NCI-H1930 (cell line): ENCODE measurements at regions not wholly inside any gene's neighbourhood (a gene's known extent, or its start where the extent isn't known, plus 50 kb on each side); places are given as distances from the start of the nearest gene placed in this dataset.
A peak's percentile ranks its signal among the peaks of the same experiment; 100 is the strongest.

Experiments used
- DNase-seq, 2 experiments: peaks; one replicate each; lab custom pipeline; 2025; lab: John Stamatoyannopoulos, UW

DNA sequence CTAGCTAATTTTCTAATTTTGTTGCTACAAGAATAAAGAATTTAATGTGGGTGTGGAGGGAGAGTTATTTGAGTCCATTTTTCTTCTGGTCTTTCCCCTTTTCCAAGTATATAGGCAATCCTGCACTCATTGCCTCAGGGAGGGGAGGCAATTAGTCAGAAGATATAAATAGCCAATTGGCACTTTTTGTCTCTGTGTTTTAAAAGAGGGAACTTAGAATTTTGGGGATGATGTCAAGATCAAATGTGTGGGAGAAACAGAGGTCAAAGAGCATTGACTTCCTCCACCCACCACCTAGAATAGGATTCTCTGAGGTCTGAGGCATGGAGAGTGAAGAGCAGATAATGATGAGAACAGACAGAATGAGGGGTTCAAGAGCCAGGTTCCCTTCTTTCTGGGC is 120.3 kb upstream of the ZC3H12C start:
- DNase-seq: no peak

DNA sequence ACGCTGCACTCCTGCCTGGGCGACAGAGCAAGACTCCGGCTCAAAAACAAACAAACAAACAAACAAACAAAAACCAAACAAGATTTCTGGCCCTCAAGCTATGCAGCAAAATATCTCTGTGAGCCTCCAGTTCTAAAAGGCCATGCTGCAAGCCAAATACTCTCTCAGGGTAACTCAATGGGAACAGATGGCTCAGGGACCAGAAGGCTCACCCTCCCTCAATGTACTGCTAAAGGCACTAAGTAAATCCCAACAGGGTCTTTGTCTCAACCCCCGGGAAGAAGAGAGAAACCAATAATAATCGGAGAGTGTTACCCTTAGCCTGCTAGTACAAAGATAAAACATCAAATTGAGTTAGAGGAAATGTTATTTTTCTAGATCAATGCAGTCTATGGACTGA is 119.7 kb upstream of the ZC3H12C start:
- DNase-seq: no peak

DNA sequence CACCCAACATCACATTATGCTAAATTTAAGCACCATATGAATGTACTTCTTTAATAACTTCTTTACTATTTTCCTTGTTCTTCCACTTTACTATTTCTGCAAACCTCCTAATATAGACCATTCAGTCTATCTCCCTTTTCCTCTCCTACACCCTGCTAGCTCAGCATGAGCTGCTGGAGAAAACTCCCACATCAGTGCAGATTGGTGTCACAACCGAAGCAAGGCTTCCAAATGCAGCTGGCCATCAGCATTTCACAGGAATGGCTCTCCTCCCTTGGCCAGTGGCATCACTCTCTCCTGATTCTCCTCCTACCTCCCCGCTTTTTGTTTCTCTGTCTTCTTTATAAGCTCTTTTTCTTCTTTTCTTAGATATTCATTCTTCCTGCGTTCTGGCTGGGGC is 118.7 kb upstream of the ZC3H12C start:
- DNase-seq: no peak

DNA sequence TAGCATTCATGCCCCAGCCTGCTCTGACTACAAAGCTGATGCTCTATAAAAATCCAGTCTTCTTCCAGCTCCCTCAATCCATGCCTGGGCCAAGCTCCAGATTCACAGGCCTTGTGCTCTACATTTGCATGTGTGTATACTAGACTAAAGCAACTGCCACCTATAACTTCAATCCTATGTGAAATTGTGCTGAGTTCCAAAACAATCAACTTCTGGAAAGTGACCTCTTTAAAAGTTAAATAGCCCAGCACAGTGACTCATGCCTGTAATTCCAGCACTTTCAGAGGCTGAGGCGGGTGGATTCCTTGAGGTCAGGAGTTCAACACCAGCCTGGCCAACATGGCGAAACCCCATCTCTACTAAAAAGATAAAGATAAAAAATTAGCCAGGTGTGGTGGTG is 114.3 kb upstream of the ZC3H12C start:
- DNase-seq: no peak

DNA sequence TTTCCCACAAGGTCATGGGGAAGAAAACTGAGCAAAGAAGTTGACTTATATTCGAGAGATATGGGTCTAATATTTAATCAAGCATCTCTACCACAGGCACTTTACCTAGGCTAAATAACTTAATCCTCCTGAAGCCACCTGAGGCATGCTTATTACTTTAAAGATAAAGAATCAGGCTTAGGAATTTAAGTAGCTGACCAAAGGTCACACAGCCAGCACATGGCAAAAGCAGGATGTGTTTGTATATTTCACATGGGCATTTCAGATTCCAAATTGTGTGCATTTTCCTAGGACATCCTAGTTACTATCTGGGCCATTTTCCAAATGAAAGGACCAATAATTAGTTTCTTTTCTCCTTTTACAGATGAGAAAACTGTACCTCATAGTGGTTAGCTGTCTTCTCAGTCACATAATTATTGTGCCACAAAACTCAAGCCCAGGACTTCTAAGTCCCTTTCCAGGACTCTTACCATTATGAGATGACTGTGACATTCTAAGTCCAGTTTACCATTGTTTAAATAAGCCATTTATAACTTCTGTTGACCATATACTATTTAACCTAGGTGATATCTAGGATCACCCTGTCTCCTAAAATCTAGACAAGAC is 112.1 kb upstream of the ZC3H12C start:
- no peak for DNase-seq

DNA sequence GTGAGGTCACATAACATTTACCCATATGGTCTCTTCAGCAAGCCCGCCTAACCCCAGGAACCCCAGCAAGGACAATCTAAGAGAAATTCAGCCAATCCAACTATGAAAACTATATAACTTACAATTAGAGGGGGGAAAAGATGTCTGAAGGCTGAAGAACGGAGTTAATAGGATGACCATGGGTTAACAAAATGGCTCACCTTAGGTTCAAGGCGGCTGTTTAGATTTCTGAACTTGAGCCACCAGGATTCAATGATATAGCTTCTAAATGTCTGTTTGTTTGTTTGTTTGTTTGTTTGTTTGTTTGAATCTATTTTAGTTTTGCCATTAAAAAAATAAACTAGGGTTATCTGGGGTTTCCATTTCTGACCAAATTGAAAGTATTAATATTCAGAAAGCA is 109.8 kb upstream of the ZC3H12C start:
- DNase-seq: no peak

DNA sequence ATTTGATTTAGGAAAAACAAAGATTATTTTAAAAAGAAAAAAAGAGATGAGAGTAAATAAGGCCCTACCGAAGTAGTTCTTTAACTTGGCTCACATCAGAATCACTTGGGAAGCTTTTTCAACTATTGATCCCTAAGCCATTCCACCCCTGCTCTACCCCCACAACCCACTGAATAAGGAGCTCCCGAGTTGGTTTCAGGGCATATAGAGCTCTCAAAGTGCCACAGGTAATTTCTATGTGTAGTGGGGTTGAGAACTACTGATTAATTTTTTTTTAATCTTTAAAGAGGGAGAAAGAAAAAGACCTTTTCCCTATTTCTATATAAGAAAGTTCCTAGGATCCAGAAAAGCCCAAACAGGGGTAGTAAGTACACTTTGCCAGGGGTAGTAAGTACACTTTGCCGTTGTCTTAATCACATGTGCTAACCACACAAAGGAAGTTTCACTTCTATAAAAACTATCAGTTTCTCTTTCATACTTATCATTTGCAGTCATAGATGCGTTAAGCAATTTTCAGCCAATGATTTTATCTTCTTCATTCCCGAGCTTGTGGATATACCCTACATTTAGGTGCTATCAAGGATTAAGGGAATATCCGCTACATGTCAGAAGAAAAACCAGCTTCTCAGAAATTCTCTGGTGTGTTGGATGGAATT is 108.4 kb upstream of the ZC3H12C start:
- no peak for DNase-seq

DNA sequence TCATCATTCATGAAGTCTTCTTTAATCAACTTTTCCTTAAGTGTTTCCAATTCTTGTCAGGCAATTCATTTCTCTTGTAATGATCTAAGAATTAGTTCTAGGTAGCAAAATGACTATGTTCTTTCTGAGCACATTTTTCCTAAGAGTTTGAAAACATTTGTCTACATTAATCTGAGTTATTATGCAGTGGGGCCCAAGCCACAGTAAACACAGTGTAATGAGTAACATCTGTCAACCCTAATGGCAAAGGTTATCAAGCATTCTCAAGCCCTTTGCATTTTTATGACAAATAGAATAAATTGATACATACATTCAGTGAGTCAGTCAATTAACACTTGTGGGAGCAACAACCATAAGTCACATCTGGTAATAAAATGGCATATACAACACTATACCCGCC is 106.7 kb upstream of the ZC3H12C start:
- no peak for DNase-seq

DNA sequence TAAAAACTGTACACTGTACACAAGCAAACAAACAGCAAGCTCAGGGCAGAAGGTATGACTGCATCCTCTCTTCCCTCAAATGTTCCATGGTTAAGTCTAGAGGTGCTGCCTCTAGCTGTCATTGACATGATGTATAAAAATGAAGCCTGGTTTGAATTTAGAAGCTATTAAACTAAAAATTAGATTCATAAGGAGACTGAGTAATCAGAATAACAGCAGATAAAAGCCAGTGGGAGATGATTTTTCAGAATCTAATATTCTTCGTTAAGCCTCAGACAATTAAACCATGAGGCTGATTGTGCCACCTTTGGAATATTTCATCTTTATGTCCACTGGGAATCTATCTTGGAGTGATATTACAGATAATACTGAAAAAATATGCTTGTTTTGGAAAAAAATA is 101.4 kb upstream of the ZC3H12C start:
- DNase-seq: no peak

DNA sequence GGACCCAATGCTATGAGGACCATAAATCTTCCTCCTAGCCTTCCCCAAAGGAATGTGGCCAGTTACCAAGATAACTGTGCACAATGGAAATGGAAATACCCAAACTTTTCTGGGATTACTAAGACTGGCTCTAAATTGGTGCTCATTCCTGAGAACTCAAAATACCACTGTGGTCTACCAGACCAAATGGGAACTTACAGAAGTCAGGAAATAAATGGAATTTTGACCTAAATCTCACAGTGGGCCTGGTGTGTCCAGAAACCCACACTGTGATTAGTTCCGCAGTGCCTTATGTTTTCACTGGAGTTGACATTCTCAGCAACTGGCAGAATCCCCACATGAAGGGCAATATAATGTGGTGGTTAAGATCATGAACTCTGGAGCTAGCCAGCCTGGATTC is 99.4 kb upstream of the ZC3H12C start:
- DNase-seq: no peak

DNA sequence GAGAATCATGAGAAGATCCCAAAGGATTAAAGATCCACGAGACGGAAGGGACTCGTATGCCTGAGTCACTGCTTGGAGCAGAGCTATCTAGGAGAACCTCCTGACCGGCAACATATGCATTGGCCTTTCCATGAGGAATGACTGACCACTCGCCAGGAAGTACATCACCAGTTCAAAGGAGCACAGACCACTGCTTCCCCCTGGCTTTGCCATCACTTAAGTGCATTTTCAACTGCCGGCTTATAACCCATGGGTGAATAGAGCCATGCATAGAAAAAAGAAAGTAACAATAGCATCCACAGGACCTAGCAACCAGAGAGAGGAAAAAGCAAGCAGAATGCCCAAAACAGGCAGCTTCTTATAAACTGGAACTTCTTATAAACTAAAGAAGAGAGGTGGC is 98.3 kb upstream of the ZC3H12C start:
- DNase-seq: peak; percentile 11 to 37

DNA sequence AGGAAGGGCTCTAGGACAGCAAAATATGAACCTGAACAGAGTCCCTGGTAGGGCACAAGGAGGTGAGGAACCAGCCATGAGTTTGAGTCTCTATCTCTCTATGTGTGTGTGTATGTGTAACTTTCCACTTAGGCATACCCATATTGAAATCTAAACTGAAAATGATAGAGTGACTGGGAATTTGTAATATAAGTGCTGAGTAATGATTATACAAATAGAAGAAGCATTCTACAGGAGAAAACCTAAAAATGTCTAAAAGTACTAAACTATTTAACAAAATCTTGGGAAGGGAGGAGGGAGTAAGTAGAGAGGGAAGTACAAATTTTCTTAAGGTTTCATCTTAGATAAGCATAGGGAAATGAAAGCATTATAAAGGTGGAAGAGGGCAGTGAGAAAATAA is 97.1 kb upstream of the ZC3H12C start:
- DNase-seq: no peak

DNA sequence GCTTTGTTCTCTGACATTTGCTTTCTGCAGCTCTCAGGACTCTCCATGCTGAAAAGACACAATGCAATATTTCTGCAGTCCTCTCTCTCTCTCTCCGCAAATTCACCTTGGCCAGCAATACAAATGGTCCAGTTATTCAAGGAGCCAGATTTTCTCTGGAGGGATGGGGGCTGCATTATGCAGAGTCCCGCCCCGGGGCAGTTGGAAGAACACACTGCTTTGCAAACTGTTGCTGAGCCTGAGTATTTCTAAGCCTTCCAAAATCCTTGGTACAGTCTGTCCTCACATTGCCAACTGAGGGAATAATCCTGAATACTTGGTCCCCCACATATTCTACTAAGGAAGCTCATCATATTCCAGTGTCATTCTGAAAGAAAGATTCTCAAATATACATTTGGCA is 94.3 kb upstream of the ZC3H12C start:
- no peak for DNase-seq

DNA sequence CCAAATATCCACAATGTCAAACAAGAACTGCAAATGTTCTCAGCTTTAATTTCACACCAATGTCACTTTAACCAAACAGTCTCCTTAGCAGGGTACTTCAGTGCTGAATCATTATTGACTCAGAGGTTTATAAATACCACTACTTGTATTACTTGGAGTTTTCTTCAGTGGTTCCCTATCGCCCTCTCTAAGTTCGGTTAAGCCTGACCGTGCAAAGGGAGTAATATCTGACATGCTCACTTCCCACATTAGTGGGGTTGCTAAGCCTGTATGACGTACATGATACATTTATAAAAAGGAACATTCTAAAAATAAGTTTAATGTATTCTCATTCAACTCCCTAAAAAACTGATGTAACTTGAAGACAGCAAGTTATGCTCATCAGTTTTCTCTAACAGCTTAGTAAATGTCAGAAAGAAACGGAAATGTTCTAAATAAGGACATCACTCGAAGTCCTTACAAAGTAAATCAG is 93.1 kb upstream of the ZC3H12C start:
- no peak for DNase-seq

DNA sequence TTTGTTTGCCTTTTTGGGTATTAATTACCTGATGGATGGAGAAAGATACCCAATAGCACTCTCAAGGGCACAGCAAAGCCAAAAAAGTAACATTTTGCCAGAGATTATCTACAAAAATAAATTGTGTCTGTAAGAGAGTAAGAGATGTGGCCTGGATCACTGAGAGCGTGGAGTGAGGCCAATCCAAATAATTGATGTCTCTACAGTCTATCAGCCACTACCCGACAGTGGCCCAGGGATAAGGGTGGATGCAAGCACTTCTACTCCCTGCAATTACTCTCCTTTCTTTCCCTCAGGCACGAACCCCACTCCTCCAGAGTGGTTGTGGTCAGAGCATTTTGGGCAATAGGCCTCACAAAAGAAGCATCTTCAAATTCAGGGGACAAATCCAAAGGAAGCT is 92.3 kb upstream of the ZC3H12C start:
- no peak for DNase-seq

DNA sequence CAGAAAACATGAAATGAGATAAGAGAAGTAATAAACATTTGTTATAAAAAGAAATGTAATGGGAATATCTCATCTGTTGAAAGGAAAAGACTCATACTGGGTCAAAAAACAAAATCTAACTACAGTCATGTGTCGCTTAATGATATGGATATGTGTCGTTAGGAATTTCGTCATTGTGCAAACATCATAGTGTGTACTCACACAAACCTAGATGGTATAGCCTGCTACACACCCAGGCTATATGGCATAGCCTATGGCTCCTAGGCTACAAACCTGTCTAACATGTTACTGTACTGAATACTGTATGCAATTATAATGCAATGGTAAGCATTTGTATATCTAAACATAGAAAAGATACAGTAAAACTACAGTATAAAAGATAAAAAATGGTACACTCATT is 89.8 kb upstream of the ZC3H12C start:
- peak in 1 of 2 experiments; percentile 8 for DNase-seq

DNA sequence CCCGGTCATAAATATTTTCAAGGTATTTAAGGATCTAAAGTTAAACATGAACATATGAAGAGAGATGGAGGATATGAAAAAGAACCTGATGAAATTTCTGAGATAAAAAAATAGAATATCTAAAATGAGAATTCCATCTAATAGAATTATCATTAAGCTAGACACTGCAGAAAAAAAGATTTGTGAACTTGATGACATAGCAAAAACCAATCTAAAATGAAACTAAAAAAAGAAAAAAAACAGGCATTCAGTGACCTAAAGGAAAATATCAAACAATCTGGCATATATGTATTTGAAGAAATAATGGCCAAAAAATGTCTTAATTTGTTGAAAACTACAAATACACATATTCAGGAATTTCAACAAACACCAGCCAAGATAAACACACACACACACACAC is 81.6 kb upstream of the ZC3H12C start:
- no peak for DNase-seq

DNA sequence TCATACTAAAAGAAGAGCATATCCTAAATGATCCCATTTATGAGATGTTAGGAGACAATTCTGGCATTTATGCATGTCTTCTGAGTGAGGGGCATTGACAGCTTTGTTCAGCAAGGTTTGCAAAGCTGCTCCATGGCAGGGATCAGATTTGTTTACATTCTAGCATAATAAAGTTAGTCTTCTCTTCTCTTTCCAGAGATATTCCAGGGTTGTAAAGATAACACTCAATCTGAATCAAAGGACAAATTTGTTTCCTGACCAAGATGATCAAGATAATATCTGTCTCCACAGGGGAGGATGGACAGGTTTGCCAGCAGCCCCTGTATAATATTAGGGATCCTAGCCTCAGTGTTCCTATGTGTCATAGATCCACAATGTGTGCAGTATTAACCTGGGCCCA is 77.5 kb upstream of the ZC3H12C start:
- no peak for DNase-seq

DNA sequence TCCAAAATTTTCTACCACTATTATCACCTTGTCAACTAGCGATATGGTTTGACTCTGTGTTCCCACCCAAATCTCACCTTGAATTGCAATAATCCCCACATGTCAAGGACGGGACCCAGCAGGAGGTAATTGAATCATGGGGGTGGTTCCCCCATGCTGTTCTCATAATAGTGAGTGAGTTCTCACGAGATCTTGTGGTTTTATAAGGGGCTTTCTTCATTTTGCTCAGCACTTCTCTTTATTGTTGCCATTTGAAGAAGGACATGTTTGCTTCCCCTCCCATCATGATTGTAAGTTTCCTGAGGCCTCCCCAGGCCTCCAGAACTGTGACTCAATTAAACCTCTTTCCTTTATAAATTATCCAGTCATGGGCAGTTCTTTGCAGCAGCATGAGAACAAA is 73.5 kb upstream of the ZC3H12C start:
- no peak for DNase-seq

DNA sequence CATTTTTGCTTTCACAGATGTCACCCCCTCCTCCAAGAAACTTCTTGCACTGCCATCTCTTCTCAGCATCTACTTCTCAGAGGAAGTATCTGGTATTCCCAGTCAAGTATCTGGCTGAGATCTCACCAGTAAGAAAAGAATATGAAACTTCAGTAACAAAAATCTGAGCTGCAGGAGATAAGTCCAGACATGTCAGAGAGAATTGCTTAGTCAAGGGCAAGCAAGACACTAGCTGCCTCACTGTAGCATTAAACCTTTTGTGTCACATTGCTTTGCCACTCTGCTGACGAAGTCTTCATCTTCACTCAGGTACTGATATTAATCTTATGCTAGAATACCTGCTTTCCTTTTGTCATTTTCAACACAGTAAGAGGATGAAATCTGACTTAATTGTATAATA is 70.6 kb upstream of the ZC3H12C start:
- DNase-seq: no peak

DNA sequence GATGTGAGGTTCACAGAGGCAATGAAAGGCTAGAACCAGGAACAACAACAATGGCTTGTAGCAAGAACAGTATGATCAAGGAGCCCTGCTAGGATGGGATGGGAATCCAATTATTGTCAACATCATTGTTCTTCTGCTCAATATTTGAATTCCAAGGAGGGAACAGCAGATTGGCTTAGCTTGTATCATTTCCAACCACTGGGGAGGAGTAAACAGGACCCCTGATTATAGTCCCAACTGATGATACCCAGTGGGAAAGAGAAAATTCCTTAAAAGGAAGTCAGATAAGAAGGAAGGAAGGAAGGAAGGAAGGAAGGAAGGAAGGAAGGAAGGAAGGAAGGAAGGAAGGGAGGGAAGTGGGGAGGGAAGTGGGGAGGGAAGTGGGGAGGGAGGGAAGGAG is 69.5 kb upstream of the ZC3H12C start:
- DNase-seq: no peak

DNA sequence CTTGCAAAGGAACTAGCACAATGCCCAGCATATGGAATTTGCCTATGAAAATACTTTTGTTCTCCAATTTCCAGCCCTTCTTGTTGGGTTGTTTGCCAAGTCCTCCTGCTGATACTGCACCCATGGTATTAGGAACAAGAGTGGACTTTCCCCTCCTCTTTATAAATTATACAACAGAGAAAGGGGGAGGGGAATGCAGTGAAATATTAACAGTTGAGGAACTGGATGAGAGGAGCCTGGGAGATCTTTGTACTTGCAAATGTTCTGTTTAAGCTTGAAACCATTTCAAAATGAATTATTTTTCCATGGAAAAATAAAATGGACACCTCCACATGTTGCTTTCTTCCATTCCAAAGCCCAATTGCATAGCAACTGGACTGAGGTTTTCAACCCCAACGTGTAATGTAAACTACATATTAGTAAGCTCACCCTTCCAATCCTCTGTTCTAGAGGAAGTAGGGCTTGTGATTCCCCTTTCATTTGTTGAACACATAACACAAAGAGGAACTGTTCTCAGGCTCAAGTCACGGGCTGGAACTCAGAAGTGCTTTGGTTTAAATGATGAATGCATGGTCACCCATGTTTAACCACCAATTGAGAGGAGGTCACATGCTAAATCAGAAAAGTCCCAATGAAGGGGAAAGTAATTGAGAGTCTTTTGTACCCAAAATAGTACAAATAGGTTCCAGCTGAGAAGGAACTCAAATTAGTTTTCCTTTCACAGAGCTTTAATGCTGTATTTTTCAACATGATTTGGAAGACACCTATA is 66.2 kb upstream of the ZC3H12C start:
- no peak for DNase-seq

DNA sequence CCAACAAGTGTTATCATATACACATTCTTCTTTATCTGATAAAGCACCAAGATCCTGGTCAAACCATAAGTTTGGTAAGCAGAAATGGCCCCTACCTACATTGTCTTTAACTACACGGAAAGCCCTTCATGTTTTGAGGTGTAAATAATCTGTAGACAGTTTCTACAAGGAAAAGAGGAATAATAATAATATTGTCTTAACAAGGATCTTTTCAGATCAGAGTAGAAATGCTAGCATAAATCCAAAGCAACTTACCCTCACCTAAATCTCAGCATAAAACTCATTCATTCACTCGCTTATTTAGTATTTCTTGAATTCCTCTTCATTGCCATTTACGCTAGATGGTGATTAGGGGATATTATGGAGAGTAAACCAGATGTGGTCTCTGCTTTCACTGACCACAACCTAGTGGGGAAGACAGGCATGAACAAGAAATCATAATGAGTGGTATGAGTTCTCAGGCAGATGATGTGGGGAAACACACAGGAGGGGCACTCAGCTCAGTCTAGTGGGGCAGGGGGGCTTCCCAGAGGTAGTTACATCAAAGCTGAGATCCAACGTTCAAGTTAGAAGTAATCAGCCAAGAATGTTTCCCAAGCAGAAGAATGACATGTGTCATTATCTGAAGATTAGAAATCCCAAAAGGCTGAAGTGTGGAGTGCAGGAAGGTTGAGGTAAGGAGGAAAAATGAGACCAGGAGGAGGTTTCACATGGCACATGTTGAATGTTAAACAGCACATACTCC is 65.4 kb upstream of the ZC3H12C start:
- no peak for DNase-seq
